HG02798 (cell line): ENCODE measurements at regions not wholly inside any gene's neighbourhood (a gene's known extent, or its start where the extent isn't known, plus 50 kb on each side); places are given as distances from the start of the nearest gene placed in this dataset.
A peak's percentile ranks its signal among the peaks of the same experiment; 100 is the strongest.
"Not testable (repeated sequence)": the region's sequence is repeated elsewhere in the genome, so short reads cannot be mapped to it uniquely, and the experiment has no call there.

Experiments
- ATAC-seq: cut with Tn5 transposase; IDR thresholded peaks from one replicate; pipeline ENCODE4 v1.9.1; 2021; ENCODE audit warnings: mild to moderate bottlenecking; ENCODE audit not compliant: unreplicated experiment, poor library complexity

GRCh38 chr17:20681746-20682722, 102.5 kb downstream of the CDRT15L2 start:
- ATAC-seq = not testable (repeated sequence)

DNA sequence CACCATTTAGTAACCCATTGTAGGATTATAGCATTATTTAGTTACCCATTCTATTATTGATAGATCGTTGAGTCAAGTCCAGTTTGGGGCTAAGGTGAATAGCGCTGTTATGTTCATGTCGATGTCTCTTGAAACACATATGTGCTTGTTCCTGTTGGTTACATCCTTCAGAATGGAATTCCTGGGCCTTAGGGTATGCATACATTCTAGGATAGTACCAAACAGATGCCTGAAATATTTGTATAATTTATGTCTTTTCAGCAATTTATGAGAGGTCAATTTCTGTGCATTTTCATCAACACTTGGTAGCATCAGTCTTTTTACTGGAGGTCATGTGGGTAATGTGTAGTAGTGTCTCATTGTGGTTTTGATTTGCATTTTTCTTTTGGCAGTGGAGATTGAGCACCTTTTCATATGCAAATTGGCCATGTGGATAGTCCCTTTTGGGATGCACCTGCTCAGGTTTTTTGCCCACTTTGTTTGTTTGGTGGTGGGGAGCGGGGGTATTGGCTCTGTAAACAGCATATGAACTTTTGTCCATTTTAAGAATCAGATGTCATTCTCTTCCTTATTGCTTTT, 104.2 kb downstream of the CDRT15L2 start:
- not testable (repeated sequence) for ATAC-seq

DNA sequence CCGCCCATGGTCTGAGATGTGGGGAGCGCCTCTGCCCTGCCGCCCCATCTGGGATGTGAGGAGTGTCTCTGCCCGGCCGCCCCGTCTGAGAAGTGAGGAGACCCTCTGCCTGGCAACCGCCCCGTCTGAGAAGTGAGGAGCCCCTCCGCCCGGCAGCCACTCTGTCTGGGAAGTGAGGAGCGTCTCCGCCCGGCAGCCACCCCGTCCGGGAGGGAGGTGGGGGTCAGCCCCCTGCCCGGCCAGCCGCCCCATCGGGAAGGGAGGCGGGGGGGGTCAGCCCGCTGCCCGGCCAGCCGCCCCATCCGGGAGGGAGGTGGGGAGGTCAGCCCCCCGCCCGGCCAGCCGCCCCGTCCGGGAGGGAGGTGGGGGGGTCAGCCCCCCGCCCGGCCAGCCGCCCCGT, 105.5 kb downstream of the CDRT15L2 start:
- not testable (repeated sequence) for ATAC-seq

DNA sequence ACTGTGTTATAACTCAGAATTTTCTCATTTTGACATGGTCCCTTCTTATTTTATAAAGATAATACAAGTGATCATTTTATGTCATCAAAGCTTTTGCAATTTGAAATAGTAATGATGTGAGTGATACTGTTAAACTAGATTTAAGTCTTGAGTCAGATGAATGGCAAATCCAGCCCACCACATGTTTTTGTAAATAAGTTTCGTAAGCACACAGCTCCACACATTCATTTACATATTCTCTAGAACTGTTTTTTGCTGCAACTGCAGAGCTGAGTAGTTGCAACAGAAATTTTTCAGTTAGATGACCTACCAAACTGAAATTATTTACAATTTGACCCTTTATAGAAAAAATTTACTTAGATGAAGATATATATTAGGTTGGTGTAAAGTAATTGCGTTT, 108.1 kb downstream of the CDRT15L2 start:
- not testable (repeated sequence) for ATAC-seq

DNA sequence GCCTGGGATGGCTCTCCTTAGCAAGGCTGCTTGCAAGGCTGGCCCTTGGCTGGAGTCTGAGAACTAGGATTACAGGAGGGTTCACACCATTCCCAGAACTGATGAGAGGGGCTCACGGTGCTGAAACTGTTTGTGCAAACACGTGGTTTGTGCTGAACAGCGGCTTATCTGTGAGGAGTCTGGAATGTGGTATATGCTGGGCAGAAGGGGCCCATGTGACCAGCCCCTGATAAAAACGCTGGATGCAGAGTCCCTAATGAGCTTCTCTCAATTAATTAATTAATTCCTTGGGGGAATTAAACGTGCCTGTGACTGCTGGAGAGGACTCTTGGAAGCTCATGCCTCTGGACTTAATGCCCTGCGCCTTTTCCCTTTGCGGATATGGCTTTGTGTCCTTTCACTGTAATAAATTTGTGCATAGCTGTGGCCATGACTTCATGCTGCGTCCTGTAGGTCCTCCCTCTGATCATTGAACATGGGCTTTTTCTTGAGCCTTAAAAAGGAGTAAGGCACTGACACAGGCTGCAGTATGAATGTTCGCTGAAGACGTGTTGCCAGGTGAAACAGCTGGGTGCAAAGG, 109.7 kb downstream of the CDRT15L2 start:
- not testable (repeated sequence) for ATAC-seq

DNA sequence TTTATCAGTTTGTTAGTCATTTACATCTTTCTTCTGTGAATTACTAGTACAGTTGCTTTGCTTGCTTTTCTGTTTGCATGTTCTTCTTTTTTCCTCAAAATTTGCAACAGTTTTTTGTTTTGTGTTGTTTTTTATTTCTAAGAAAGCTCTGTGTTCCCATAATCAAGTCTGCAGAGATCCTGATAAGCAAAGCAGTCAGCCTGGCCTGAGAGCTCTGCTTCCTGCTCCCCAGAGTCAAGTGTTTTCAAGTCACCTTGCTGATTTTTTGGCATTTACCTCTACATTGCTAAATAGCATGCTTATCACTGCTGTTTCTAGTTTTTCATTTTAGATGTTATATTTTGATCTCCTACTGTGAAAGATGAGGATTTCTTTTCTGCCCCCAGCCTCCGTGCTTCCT, 113.2 kb downstream of the CDRT15L2 start:
- ATAC-seq = not testable (repeated sequence)

- ATAC-seq = not testable (repeated sequence)
These were observed 116.3 kb downstream of the CDRT15L2 start for GRCh38 chr17:20695871-20696270.

- peak; percentile 90 for ATAC-seq
These were observed 119.1 kb downstream of the CDRT15L2 start for GRCh38 chr17:20698463-20699206.

GRCh38 chr17:20700528-20700927, 121.0 kb downstream of the CDRT15L2 start:
- ATAC-seq = not testable (repeated sequence)

- not testable (repeated sequence) for ATAC-seq
These were observed 121.8 kb downstream of the CDRT15L2 start for GRCh38 chr17:20701366-20701765.

- no peak for ATAC-seq
These were observed 123.2 kb downstream of the CDRT15L2 start for GRCh38 chr17:20702692-20703091.

DNA sequence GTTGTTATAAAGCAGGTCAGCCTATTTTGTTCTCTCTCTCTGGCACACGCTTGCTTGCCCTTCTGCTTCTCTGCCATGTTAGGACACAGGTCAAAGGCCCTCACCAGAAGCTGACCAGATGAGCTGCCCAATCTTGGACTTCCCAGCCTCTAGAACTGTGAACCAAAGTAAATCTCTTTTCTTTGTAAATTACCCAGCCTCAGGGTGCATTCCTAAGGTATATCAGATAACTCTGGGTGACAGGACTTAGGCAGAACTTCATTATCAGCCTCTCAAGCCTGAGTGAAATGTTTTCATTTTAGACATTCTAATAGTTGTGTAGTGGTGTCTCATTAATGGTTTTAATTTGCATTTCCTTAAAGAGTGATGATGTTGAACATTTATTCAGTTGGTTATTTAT, 124.3 kb downstream of the CDRT15L2 start:
- ATAC-seq = no peak

- not testable (repeated sequence) for ATAC-seq
These were observed 125.7 kb downstream of the CDRT15L2 start for GRCh38 chr17:20705186-20705585.

DNA sequence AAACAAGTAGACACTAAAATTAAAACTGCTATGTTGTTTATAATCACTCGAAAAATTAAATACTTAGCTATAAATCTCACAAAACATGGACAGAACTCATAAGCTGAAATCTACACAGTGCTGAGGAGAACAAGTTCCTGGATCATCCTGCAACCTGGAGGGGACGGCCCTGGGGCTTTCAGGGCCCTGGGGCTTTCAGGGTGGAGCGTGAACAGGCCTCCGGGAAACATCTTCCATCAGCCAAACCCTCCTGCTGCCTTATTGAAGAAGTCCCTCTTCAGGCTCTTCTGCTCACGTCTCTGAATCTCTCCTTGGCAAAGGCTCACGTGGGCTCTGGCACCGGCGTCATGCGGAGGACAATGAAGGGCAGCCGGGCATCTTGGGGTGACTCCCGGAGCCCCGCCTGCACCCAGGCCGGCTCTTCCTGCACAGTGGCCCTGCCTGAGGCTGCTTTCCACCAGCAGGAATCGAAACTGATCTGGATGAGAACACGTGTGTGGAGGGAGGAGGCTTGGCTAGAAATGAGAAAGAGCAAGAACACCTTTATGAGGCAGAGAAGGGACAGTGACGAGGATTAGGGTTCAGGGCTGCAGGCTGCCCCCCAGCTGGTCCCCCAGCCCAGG, 127.3 kb downstream of the CDRT15L2 start:
- no peak for ATAC-seq

DNA sequence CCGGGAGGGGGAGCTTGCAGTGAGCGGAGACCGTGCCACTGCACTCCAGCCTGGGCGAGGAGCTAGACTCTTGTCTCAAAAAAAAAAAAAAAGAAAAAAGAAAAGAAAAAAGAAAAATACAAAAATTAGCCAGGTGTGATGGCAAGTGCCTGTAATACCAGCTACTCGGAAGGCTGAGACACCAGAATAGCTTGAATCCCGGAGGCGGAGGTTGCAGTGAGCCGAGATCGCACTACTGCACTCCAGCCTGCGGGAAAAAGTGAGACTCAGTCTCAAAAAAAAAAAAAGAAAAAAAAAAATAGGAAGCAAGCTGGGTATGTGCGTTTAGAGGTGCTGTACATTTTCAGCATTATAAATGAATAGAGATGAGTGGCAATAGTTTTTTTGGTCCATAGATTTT, 129.3 kb downstream of the CDRT15L2 start:
- not testable (repeated sequence) for ATAC-seq

GRCh38 chr17:20716481-20716880, 137.0 kb downstream of the CDRT15L2 start:
- ATAC-seq = not testable (repeated sequence)

DNA sequence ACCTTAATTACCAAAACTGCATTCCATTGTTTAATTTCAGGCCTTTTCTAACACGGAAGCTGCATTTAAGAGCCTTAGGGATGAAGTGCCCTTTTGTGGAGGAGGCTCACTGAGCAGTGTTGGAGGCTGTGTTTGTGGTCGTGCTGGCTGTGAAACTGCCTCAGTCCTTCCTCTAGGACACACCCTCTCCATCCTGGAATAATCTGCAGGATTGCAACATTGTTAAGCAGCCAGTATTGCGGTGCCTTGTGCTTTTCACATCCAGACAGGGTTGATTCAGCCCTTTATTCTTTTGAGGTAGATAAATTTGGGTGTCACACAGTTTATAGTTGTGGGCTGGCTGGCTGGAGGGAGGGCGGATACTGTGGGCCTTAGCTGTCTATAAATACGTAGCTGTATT, 141.6 kb downstream of the CDRT15L2 start:
- ATAC-seq = no peak

DNA sequence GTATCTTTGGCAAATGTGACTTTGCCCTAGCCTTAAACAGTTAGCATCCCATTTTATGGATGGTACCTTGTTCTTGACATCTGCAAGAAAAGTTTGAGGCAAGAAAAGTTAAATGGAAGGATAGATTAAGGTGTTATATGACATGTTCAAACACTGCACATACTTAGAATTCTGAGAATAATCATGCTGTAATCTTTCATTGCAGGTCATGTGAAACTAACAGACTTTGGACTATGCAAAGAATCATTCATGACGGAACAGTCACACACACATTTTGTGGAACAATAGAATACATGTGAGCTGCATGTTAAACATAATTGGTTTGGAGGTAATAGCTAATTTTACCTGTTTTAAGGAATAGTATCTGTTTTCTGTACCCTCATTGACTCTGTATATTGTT, 144.9 kb downstream of the CDRT15L2 start:
- ATAC-seq = not testable (repeated sequence)

GRCh38 chr17:20727201-20727600, 147.7 kb downstream of the CDRT15L2 start:
- ATAC-seq = not testable (repeated sequence)

DNA sequence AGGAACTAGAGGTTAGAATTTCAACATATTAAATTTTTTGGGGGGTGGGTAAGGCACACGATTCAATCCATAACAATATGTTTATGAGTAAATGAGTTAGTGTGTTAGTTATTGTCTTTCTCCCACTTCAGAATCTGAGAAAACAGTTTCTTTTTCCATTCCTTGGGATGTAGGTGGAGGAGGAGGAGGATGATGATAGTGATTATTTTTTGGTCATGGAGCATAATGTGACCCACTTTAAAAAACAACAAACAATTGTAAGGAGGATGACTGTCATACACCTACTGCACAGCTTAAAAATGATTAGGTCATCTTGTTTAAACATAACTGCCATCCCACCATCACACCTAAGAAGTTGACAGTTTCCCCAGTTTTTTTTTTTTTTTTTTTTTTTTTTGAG, 148.7 kb downstream of the CDRT15L2 start:
- no peak for ATAC-seq
